H1 (cell line): ENCODE measurements at regions not wholly inside any gene's neighbourhood (a gene's known extent, or its start where the extent isn't known, plus 50 kb on each side); places are given as distances from the start of the nearest gene placed in this dataset.

Source experiments
- CTCF ChIA-PET: fragments of 300-600 bp; sonication (Branson Sonifier 250); formaldehyde crosslinking; loops from one replicate; lab custom pipeline; 2021; ENCODE audit not compliant: partially characterized antibody; lab: Charles Lee
- POLR2A ChIA-PET: fragments of 300-600 bp; sonication (Branson Sonifier 250); formaldehyde crosslinking; loops from one replicate; lab custom pipeline; 2021; ENCODE audit warnings: inconsistent platforms; ENCODE audit not compliant: partially characterized antibody; lab: Charles Lee
- DNase-seq, 2 experiments: peaks; one replicate each; pipeline versions ENCODE4 v3.0.0 to v3.0.0-alpha.2; 2010 to 2022; ENCODE audit warnings: low spot score in 2 of 2, low read depth in 1 of 2, mixed read lengths in 1 of 2
- FAIRE-seq: peaks from 2 replicates; lab custom pipeline; 2011; peaks lifted over from hg19 to GRCh38; lab: Jason Lieb, UNC
- H2AFZ ChIP-seq: 2 replicates; pipeline ENCODE4 v1.8.1; 2012; ENCODE audit warnings: low read length, inconsistent platforms
- H2AK5ac ChIP-seq: 2 replicates; pipeline ENCODE4 v1.6.1; 2013; ENCODE audit warnings: low read depth, low read length
- H2BK120ac ChIP-seq: replicated peaks from 2 replicates; pipeline ENCODE3; 2013; ENCODE audit warnings: low read depth, low read length, inconsistent platforms
- H2BK12ac ChIP-seq: 2 replicates; pipeline ENCODE4 v1.6.1; 2013; ENCODE audit warnings: low read depth, low read length
- H2BK15ac ChIP-seq: 2 replicates; pipeline ENCODE4 v1.6.1; 2013; ENCODE audit warnings: low read length
- H2BK20ac ChIP-seq: 2 replicates; pipeline ENCODE4 v1.6.1; 2013; ENCODE audit warnings: low read length
- H2BK5ac ChIP-seq: 2 replicates; pipeline ENCODE4 v1.6.1; 2013; ENCODE audit warnings: low read depth, low read length
- H3K14ac ChIP-seq: 2 replicates; pipeline ENCODE4 v1.6.1; 2013; ENCODE audit warnings: inconsistent platforms; ENCODE audit not compliant: insufficient read length
- H3K18ac ChIP-seq: 2 replicates; pipeline ENCODE4 v1.6.1; 2013; ENCODE audit warnings: low read length; ENCODE audit errors: extremely low read depth
- H3K23ac ChIP-seq: 2 replicates; pipeline ENCODE4 v1.6.1; 2013; ENCODE audit warnings: inconsistent platforms; ENCODE audit not compliant: insufficient read length
- H3K23me2 ChIP-seq: 2 replicates; pipeline ENCODE4 v1.6.1; 2013; ENCODE audit warnings: low read depth, low read length
- H3K27ac ChIP-seq: 2 replicates; pipeline ENCODE4 v1.6.1; 2011; ENCODE audit warnings: low read depth, low read length, inconsistent platforms
- H3K27me3 ChIP-seq, 4 experiments: replicated peaks in 1 of 4; 1 replicate in 1 of 4; 2 replicates in 3 of 4; pipeline versions ENCODE4 v1.6.1 to v1.8.1; 2011 to 2013; ENCODE audit warnings: low read length in 3 of 4, mild to moderate bottlenecking in 3 of 4, inconsistent platforms in 2 of 4, mixed read lengths in 2 of 4, moderate library complexity in 1 of 4; ENCODE audit not compliant: control insufficient read depth in 3 of 4, insufficient read depth in 3 of 4; ENCODE audit errors: extremely low read depth in 1 of 4
- H3K36me3 ChIP-seq, 4 experiments: 2 replicates each; pipeline versions ENCODE4 v1.6.1 to v1.8.1; 2011 to 2013; ENCODE audit warnings: mild to moderate bottlenecking in 4 of 4, low read length in 3 of 4, moderate library complexity in 2 of 4, control low read depth in 1 of 4, inconsistent platforms in 1 of 4; ENCODE audit not compliant: insufficient read depth in 4 of 4, control insufficient read depth in 2 of 4
- H3K4ac ChIP-seq: replicated peaks from 2 replicates; pipeline ENCODE3; 2013; ENCODE audit warnings: low read length, low read depth, mixed read lengths, inconsistent platforms; ENCODE audit not compliant: insufficient read length
- H3K4me1 ChIP-seq, 4 experiments: replicated peaks in 1 of 4; 1 replicate in 1 of 4; 2 replicates in 3 of 4; pipeline versions ENCODE4 v1.6.1 to v1.8.1; 2011 to 2013; ENCODE audit warnings: low read length in 3 of 4, inconsistent platforms in 2 of 4, mixed read lengths in 1 of 4; ENCODE audit not compliant: insufficient read depth in 4 of 4, control insufficient read depth in 3 of 4
- H3K4me2 ChIP-seq, 2 experiments: 2 replicates each; pipeline versions ENCODE4 v1.6.1 to v1.8.1; 2011 to 2013; ENCODE audit warnings: low read depth in 2 of 2, low read length in 2 of 2, control low read depth in 1 of 2, inconsistent platforms in 1 of 2, mild to moderate bottlenecking in 1 of 2; ENCODE audit not compliant: insufficient read depth in 1 of 2
- H3K4me3 ChIP-seq, 4 experiments: fragments of 200-600, 300-600 bp in 1 of 4; sonication (generic), shearing (Covaris generic), sonication (Bioruptor Twin) in 1 of 4; 2 replicates each; pipeline versions ENCODE4 v1.5.1 to v1.8.1; 2011 to 2016; ENCODE audit warnings: low read length in 4 of 4, low read depth in 3 of 4, control low read depth in 2 of 4, inconsistent platforms in 2 of 4, mild to moderate bottlenecking in 2 of 4, mixed read lengths in 1 of 4, moderate library complexity in 1 of 4; ENCODE audit not compliant: insufficient read depth in 2 of 4; ENCODE audit errors: extremely low read depth in 1 of 4
- H3K56ac ChIP-seq: replicated peaks from 2 replicates; pipeline ENCODE3; 2013; ENCODE audit warnings: low read depth, mild to moderate bottlenecking, mixed read lengths, low read length, inconsistent platforms; ENCODE audit not compliant: insufficient read length
- H3K79me1 ChIP-seq: 2 replicates; pipeline ENCODE4 v1.6.1; 2013; ENCODE audit warnings: low read depth, low read length, control low read depth
- H3K79me2 ChIP-seq, 2 experiments: 2 replicates each; pipeline versions ENCODE4 v1.6.1 to v1.8.1; 2012 to 2013; ENCODE audit warnings: low read length in 2 of 2, mild to moderate bottlenecking in 2 of 2, inconsistent platforms in 1 of 2; ENCODE audit not compliant: insufficient read depth in 2 of 2, control insufficient read depth in 1 of 2
- H3K9ac ChIP-seq, 4 experiments: replicated peaks in 1 of 4; 1 replicate in 1 of 4; 2 replicates in 3 of 4; pipeline versions ENCODE4 v1.6.1 to v1.8.1; 2011 to 2013; ENCODE audit warnings: low read depth in 3 of 4, low read length in 3 of 4, control low read depth in 2 of 4, mild to moderate bottlenecking in 2 of 4, moderate library complexity in 2 of 4, inconsistent platforms in 1 of 4; ENCODE audit errors: extremely low read depth in 1 of 4
- H3K9me3 ChIP-seq, 2 experiments: 2 replicates each; pipeline versions ENCODE4 v1.6.1 to v1.8.1; 2012 to 2013; ENCODE audit warnings: mild to moderate bottlenecking in 2 of 2, moderate library complexity in 2 of 2, control low read depth in 1 of 2, inconsistent platforms in 1 of 2, low read depth in 1 of 2, low read length in 1 of 2, mixed read lengths in 1 of 2; ENCODE audit not compliant: insufficient read depth in 2 of 2
- H4K20me1 ChIP-seq, 2 experiments: replicated peaks in 1 of 2; 2 replicates each; pipeline versions ENCODE3 to v1.8.1; 2011 to 2013; ENCODE audit warnings: inconsistent platforms in 2 of 2, low read length in 2 of 2, mild to moderate bottlenecking in 1 of 2; ENCODE audit not compliant: insufficient read depth in 2 of 2, control insufficient read depth in 1 of 2
- H4K5ac ChIP-seq: 2 replicates; pipeline ENCODE4 v1.6.1; 2013; ENCODE audit warnings: low read length, low read depth, mixed read lengths, inconsistent platforms; ENCODE audit not compliant: insufficient read length
- H4K8ac ChIP-seq: 2 replicates; pipeline ENCODE4 v1.8.0; 2013; ENCODE audit warnings: mild to moderate bottlenecking, moderate library complexity, low read length, inconsistent platforms; ENCODE audit not compliant: insufficient read depth; ENCODE audit errors: extremely low read depth
- H4K91ac ChIP-seq: replicated peaks from 2 replicates; pipeline ENCODE3; 2013; ENCODE audit warnings: low read length, mixed read lengths, inconsistent platforms; ENCODE audit not compliant: insufficient read length
- ATF3 ChIP-seq: IDR thresholded peaks from 2 replicates; pipeline ENCODE4 v1.6.1; 2011; ENCODE audit warnings: low read depth, mild to moderate bottlenecking, low read length; ENCODE audit not compliant: insufficient read depth
- CHD2 ChIP-seq: IDR thresholded peaks from 2 replicates; pipeline ENCODE4 v1.6.1; 2012; ENCODE audit warnings: low read length, improper control_type of control experiment
- E2F6 ChIP-seq: IDR thresholded peaks from 2 replicates; pipeline ENCODE4 v1.6.1; 2012; ENCODE audit warnings: inconsistent platforms
- GABPA ChIP-seq: IDR thresholded peaks from 2 replicates; pipeline ENCODE4 v1.6.1; 2011; ENCODE audit warnings: mild to moderate bottlenecking, low read length, moderate library complexity, borderline replicate concordance; ENCODE audit not compliant: insufficient read depth
- KDM5A ChIP-seq: fragments of 200-600 bp; IDR thresholded peaks from 2 replicates; pipeline ENCODE4 v1.7.1; 2012; ENCODE audit warnings: mild to moderate bottlenecking, low read length, inconsistent platforms, mixed read lengths
- POLR2A ChIP-seq, 2 experiments: IDR thresholded peaks; 1 replicate in 1 of 2; 2 replicates in 1 of 2; pipeline ENCODE4 v1.6.1; 2011; ENCODE audit warnings: low read depth in 2 of 2, low read length in 2 of 2, mild to moderate bottlenecking in 2 of 2; ENCODE audit errors: control extremely low read depth in 1 of 2
- SIN3A ChIP-seq, 2 experiments: IDR thresholded peaks in 1 of 2; conservative IDR thresholded peaks in 1 of 2; 2 replicates each; pipeline ENCODE4 v1.6.1; 2011 to 2012; ENCODE audit warnings: low read length in 2 of 2, improper control_type of control experiment in 1 of 2, low read depth in 1 of 2, mild to moderate bottlenecking in 1 of 2
- SP1 ChIP-seq: IDR thresholded peaks from 2 replicates; pipeline ENCODE4 v1.6.1; 2011; ENCODE audit warnings: low read depth, low read length
- SUZ12 ChIP-seq: fragments of 200-600 bp; sonication (generic); IDR thresholded peaks from 2 replicates; pipeline ENCODE4 v1.6.1; 2012; ENCODE audit warnings: mild to moderate bottlenecking, inconsistent platforms, low read length, moderate library complexity, mixed read lengths
- TAF1 ChIP-seq: IDR thresholded peaks from 2 replicates; pipeline ENCODE4 v1.6.1; 2011; ENCODE audit warnings: mild to moderate bottlenecking, low read depth, low read length
- TCF12 ChIP-seq: IDR thresholded peaks from 2 replicates; pipeline ENCODE4 v1.6.1; 2011; ENCODE audit warnings: low read depth, mild to moderate bottlenecking, low read length
- USF2 ChIP-seq: IDR thresholded peaks from 2 replicates; pipeline ENCODE4 v1.6.1; 2011; ENCODE audit warnings: low read length, improper control_type of control experiment
- ZNF274 ChIP-seq: IDR thresholded peaks from 2 replicates; pipeline ENCODE4 v1.7.0; 2012; ENCODE audit warnings: low read length, borderline replicate concordance; ENCODE audit errors: extremely low read depth
- WGBS, 2 experiments: shearing (Covaris generic) in 1 of 2; methylation state at CpG; one replicate each; pipeline versions ENCODE4 v1.1.6 to v1.1.7; 2013 to 2015; ENCODE audit warnings: low lambda C conversion rate in 2 of 2, mixed read lengths in 2 of 2, inconsistent platforms in 1 of 2, low coverage in 1 of 2, missing lambda C conversion rate in 1 of 2; ENCODE audit not compliant: insufficient replicate concordance in 2 of 2, insufficient coverage in 1 of 2, insufficient read length in 1 of 2; ENCODE audit errors: extremely low coverage in 1 of 2, missing lambda C conversion rate in 1 of 2; 5-methylcytosine and 5-hydroxymethylcytosine counted together

- DNase-seq (no peak), FAIRE-seq (no peak)
- no peaks in the 10 kb centered on the region for H3K4me1 ChIP-seq
- 82% methylated on average over 1 of the region's 1 CpG; no CpG with 5 or more reads in 1 of the 2 experiments for WGBS, 2 experiments
- H3K23me2 ChIP-seq = no peaks in the 10 kb centered on the region; the same call in 1 of the 2 replicates
- H3K56ac ChIP-seq = no peak overlapping the region
- no peak overlapping the region for H3K18ac ChIP-seq
- ChIA-PET CTCF (interaction anchor here (0.9 to 1.3 kb wide), 2 partner anchors 46 to 69 kb away, joined by 3 read pairs; no protein-coding TSS in a partner anchor), POLR2A (interaction anchor here (1.9 kb wide), 1 partner anchor 11 kb away, joined by 4 read pairs; no protein-coding TSS in a partner anchor)
- no peak overlapping the region for H3K23ac ChIP-seq
- H3K9ac ChIP-seq = no peak overlapping the region
- no peak overlapping the region for H4K8ac ChIP-seq
- no peak overlapping the region for H4K5ac ChIP-seq
- H2BK120ac ChIP-seq = no peak overlapping the region
- no peak overlapping the region for H4K91ac ChIP-seq
- no peak overlapping the region for H3K4me3 ChIP-seq
- no peaks in the 10 kb centered on the region for H3K79me2 ChIP-seq
- no peak overlapping the region for H2AK5ac ChIP-seq
- no peak overlapping the region for H2AFZ ChIP-seq
- H3K27me3 ChIP-seq = no peaks in the 10 kb centered on the region
- H2BK12ac ChIP-seq = no peak overlapping the region
- H2BK15ac ChIP-seq = no peak overlapping the region
- H3K27ac ChIP-seq = no peak overlapping the region
- no peaks in the 10 kb centered on the region for H3K9me3 ChIP-seq
- no peaks in the 10 kb centered on the region for H3K36me3 ChIP-seq
- H3K79me1 ChIP-seq = no peaks in the 10 kb centered on the region
- no peak overlapping the region for H2BK20ac ChIP-seq
- no peaks in the 10 kb centered on the region for H4K20me1 ChIP-seq
- no peak overlapping the region for H3K4me2 ChIP-seq
- H2BK5ac ChIP-seq = no peak overlapping the region
- H3K4ac ChIP-seq = no peak overlapping the region
- H3K14ac ChIP-seq = no peak overlapping the region
- no peak for TF ChIP-seq POLR2A (IDR thresholded peaks at IDR 0.05; ENCODE audit: control extremely low read depth in 1 of 2, low read depth in 2 of 2, low read length in 2 of 2)
- TF ChIP-seq GABPA = no peak
- no peak for TF ChIP-seq TAF1
- no peak for TF ChIP-seq E2F6
- TF ChIP-seq KDM5A = no peak
- no peak for TF ChIP-seq SUZ12
- TF ChIP-seq SIN3A (conservative IDR thresholded peaks at IDR 0.05 in 1 of 2, IDR thresholded peaks at IDR 0.05 in 1 of 2; ENCODE audit: low read depth in 1 of 2, low read length in 2 of 2) = no peak
- TF ChIP-seq USF2 = no peak
- TF ChIP-seq TCF12 = no peak
- no peak for TF ChIP-seq CHD2
- no peak for TF ChIP-seq ZNF274
- no peak for TF ChIP-seq SP1
- no peak for TF ChIP-seq ATF3
Measured at GRCh38 chr7:82701949-82702348, 258.4 kb upstream of the CACNA2D1 start.
